Endothelial cell of umbilical vein (primary cell): ENCODE measurements at regions not wholly inside any gene's neighbourhood (a gene's known extent, or its start where the extent isn't known, plus 50 kb on each side); places are given as distances from the start of the nearest gene placed in this dataset.

Experiments used
- BruUV-seq: library from RNA; stranded (reverse); fragments of 400-500 nt; replicated peaks from 2 replicates; lab custom pipeline; 2021; lab: Mats Ljungman, UMichigan
- CTCF ChIA-PET: fragments of 300-600, 350-600 bp; sonication (Branson Sonifier 250); formaldehyde crosslinking; loops from one replicate; lab custom pipeline; 2021; ENCODE audit warnings: antibody characterized with exemption, inconsistent platforms; lab: Charles Lee
- POLR2A ChIA-PET: fragments of 300-600, 350-600 bp; sonication (Branson Sonifier 250); formaldehyde crosslinking; loops from one replicate; lab custom pipeline; 2021; ENCODE audit warnings: antibody characterized with exemption, inconsistent platforms; lab: Charles Lee
- DNase-seq: peaks from one replicate; pipeline ENCODE4 v3.0.0-alpha.2; 2011; ENCODE audit warnings: low read depth, low spot score
- FAIRE-seq: peaks from 2 replicates; lab custom pipeline; 2011; peaks lifted over from hg19 to GRCh38; lab: Jason Lieb, UNC
- H2AFZ ChIP-seq: 2 replicates; pipeline ENCODE4 v1.6.0; 2012; ENCODE audit warnings: low read depth, low read length, control low read depth, inconsistent platforms
- H3K27ac ChIP-seq: 2 replicates; pipeline ENCODE4 v1.5.1; 2011; ENCODE audit warnings: low read depth, mild to moderate bottlenecking, control low read depth, low read length, moderate library complexity; ENCODE audit not compliant: insufficient read depth
- H3K27me3 ChIP-seq, 2 experiments: 2 replicates each; pipeline versions ENCODE4 v1.6.0 to v1.6.1; 2011; ENCODE audit warnings: low read length in 2 of 2, mixed read lengths in 1 of 2; ENCODE audit not compliant: control insufficient read depth in 2 of 2, insufficient read depth in 2 of 2
- H3K36me3 ChIP-seq, 2 experiments: 2 replicates in 1 of 2; 3 replicates in 1 of 2; pipeline ENCODE4 v1.5.1; 2011; ENCODE audit warnings: low read length in 2 of 2, mild to moderate bottlenecking in 1 of 2, moderate library complexity in 1 of 2; ENCODE audit not compliant: control insufficient read depth in 2 of 2, insufficient read depth in 2 of 2; ENCODE audit errors: extremely low read depth in 1 of 2
- H3K4me1 ChIP-seq: 3 replicates; pipeline ENCODE4 v1.5.1; 2011; ENCODE audit warnings: mild to moderate bottlenecking, low read length; ENCODE audit not compliant: control insufficient read depth, insufficient read depth; ENCODE audit errors: extremely low read depth
- H3K4me2 ChIP-seq: 2 replicates; pipeline ENCODE4 v1.6.1; 2011; ENCODE audit warnings: low read length, control low read depth, mixed read lengths; ENCODE audit not compliant: insufficient read depth
- H3K4me3 ChIP-seq, 3 experiments: fragments of 200-600 bp in 1 of 3; sonication (generic), shearing (Covaris generic) in 1 of 3; replicated peaks in 1 of 3; 2 replicates each; pipeline ENCODE4 v1.5.1; 2011 to 2016; ENCODE audit warnings: control low read depth in 3 of 3, low read length in 3 of 3, mild to moderate bottlenecking in 2 of 3, inconsistent platforms in 1 of 3, low read depth in 1 of 3, moderate library complexity in 1 of 3; ENCODE audit not compliant: insufficient read depth in 1 of 3
- H3K79me2 ChIP-seq: 2 replicates; pipeline ENCODE4 v1.6.0; 2012; ENCODE audit warnings: low read length, inconsistent platforms; ENCODE audit not compliant: control insufficient read depth, insufficient read depth
- H3K9ac ChIP-seq: replicated peaks from 2 replicates; pipeline ENCODE3; 2011; ENCODE audit warnings: low read length, control low read depth; ENCODE audit not compliant: insufficient read depth; ENCODE audit errors: extremely low read depth
- H3K9me1 ChIP-seq: replicated peaks from 3 replicates; pipeline ENCODE4 v1.6.0; 2011; ENCODE audit warnings: mild to moderate bottlenecking, low read length; ENCODE audit not compliant: control insufficient read depth, insufficient read depth; ENCODE audit errors: extremely low read depth
- H3K9me3 ChIP-seq: replicated peaks from 2 replicates; pipeline ENCODE4 v1.5.1; 2012; ENCODE audit warnings: low read length, inconsistent platforms; ENCODE audit not compliant: control insufficient read depth, insufficient read depth
- H4K20me1 ChIP-seq: replicated peaks from 2 replicates; pipeline ENCODE3; 2011; ENCODE audit warnings: mild to moderate bottlenecking, low read length; ENCODE audit not compliant: control insufficient read depth, insufficient read depth; ENCODE audit errors: extremely low read depth
- CTCF ChIP-seq, 2 donors: IDR thresholded peaks; 1 replicate in 1 of 2; 2 replicates in 1 of 2; pipeline ENCODE4 v1.5.1; 2011; ENCODE audit warnings: low read length in 2 of 2, mild to moderate bottlenecking in 2 of 2, moderate library complexity in 2 of 2, control low read depth in 1 of 2, inconsistent platforms in 1 of 2, low read depth in 1 of 2; ENCODE audit not compliant: insufficient read depth in 1 of 2; ENCODE audit errors: extremely low read depth in 1 of 2
- FOS ChIP-seq: IDR thresholded peaks from 2 replicates; pipeline ENCODE4 v1.6.1; 2011; ENCODE audit warnings: mild to moderate bottlenecking, low read length, moderate library complexity, borderline replicate concordance; ENCODE audit not compliant: insufficient read depth
- GATA2 ChIP-seq: IDR thresholded peaks from 2 replicates; pipeline ENCODE4 v1.7.0; 2011; ENCODE audit warnings: low read depth, mild to moderate bottlenecking, moderate library complexity, mixed read lengths, low read length; ENCODE audit not compliant: insufficient read length, insufficient read depth
- JUN ChIP-seq: IDR thresholded peaks from 2 replicates; pipeline ENCODE4 v1.6.1; 2011; ENCODE audit warnings: borderline replicate concordance, low read depth; ENCODE audit not compliant: insufficient read length, insufficient read depth
- MYC ChIP-seq: IDR thresholded peaks from one replicate; pipeline ENCODE4 v1.6.1; 2011; ENCODE audit warnings: mild to moderate bottlenecking, low read depth, low read length
- POLR2A ChIP-seq: IDR thresholded peaks from 2 replicates; pipeline ENCODE4 v1.6.1; 2012; ENCODE audit warnings: low read depth, mild to moderate bottlenecking, control low read depth, low read length
- POLR2AphosphoS5 ChIP-seq: IDR thresholded peaks from 2 replicates; pipeline ENCODE4 v1.6.1; 2012; ENCODE audit warnings: low read depth, mild to moderate bottlenecking, control low read depth, low read length, moderate library complexity; ENCODE audit not compliant: insufficient read depth
- dilution Hi-C: fragments of 300-500 bp; cut with MboI; formaldehyde crosslinking; loops from one replicate; pipeline ENCODE4 v1.15.0; 2019; ENCODE audit warnings: low sequenced_read_pairs; ENCODE audit not compliant: extremely low pct_ligation_motif_present
- intact Hi-C: fragments of 100-400 bp; cut with micrococcal nuclease; formaldehyde crosslinking; loops from one replicate; pipeline ENCODE4 v1.10.0; 2022
- TF ChIP-seq, protein P1 (sequence below): IDR thresholded peaks from 2 replicates; pipeline ENCODE4 v1.6.1; 2011; ENCODE audit not compliant: insufficient read depth, insufficient read length

GRCh38 chr2:161041356-161041755, 118.9 kb upstream of the TANK start:
- DNase-seq (peak; percentile 43), FAIRE-seq (no peak)
- TF ChIP-seq, protein P1, sequence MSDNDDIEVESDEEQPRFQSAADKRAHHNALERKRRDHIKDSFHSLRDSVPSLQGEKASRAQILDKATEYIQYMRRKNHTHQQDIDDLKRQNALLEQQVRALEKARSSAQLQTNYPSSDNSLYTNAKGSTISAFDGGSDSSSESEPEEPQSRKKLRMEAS: no peak
- TF ChIP-seq FOS (peak; percentile 27), POLR2A (no peak)
- H3K4me3 ChIP-seq: no peak overlapping the region
- H3K27ac ChIP-seq: no peak overlapping the region
- no peaks in the 10 kb centered on the region for H3K36me3 ChIP-seq
- H3K4me1 ChIP-seq: no peaks in the 10 kb centered on the region
- H3K9me1 ChIP-seq: no peaks in the 10 kb centered on the region
- no peak overlapping the region for H3K4me2 ChIP-seq
- no peaks in the 10 kb centered on the region for H4K20me1 ChIP-seq
- H3K9me3 ChIP-seq: no peaks in the 10 kb centered on the region
- BruUV-seq: no TSS peak
- peaks cover 14 to 23% of the 10 kb centered on the region in 2 experiments for H3K27me3 ChIP-seq
- intact Hi-C loops (no loop called here), dilution Hi-C loops (no loop called here)
- POLR2A ChIA-PET: no interaction called here
- H2AFZ ChIP-seq: no peak overlapping the region
- CTCF ChIA-PET: interaction anchor here (2.5 kb wide), 1 partner anchor 22 kb away, joined by 11 read pairs; no protein-coding TSS in a partner anchor
- H3K79me2 ChIP-seq: no peaks in the 10 kb centered on the region
- no peak overlapping the region for H3K9ac ChIP-seq

GRCh38 chr2:161042990-161043625, 117.1 kb upstream of the TANK start:
- Histone ChIP-seq H3K79me2 (no peaks in the 10 kb centered on the region), H3K9ac (no peak overlapping the region), H3K9me3 (no peaks in the 10 kb centered on the region), H3K9me1 (no peaks in the 10 kb centered on the region), H3K4me1 (no peaks in the 10 kb centered on the region), H3K4me2 (no peak overlapping the region), H3K36me3 (no peaks in the 10 kb centered on the region), H3K4me3 (no peak overlapping the region), H2AFZ (no peak overlapping the region), H3K27ac (no peak overlapping the region), H3K27me3 (peaks cover 21 to 28% of the 10 kb centered on the region in 2 experiments), H4K20me1 (no peaks in the 10 kb centered on the region)
- ChIA-PET CTCF (interaction anchor here (1.1 to 2.5 kb wide), 2 partner anchors 20 to 39 kb away, joined by 4 to 11 read pairs; no protein-coding TSS in a partner anchor), POLR2A (no interaction called here)
- TF ChIP-seq MYC (no peak), GATA2 (no peak), JUN (no peak), CTCF (IDR thresholded peaks at IDR 0.05; ENCODE audit: extremely low read depth in 1 of 2, insufficient read depth in 1 of 2, low read depth in 1 of 2, low read length in 2 of 2) (no peak), POLR2A (no peak), POLR2AphosphoS5 (no peak)
- FAIRE-seq (no peak), DNase-seq (no peak)
- dilution Hi-C loops (no loop called here), intact Hi-C loops (no loop called here)
- no TSS peak for BruUV-seq
